ENCODE measurements at regions not wholly inside any gene's neighbourhood (a gene's known extent, or its start where the extent isn't known, plus 50 kb on each side); places are given as distances from the start of the nearest gene placed in this dataset.

- no peaks in the 10 kb centered on the region for H3K23me2 ChIP-seq (ENCODE audit: low read depth, low read length)
- ChIA-PET CTCF (ENCODE audit: partially characterized antibody) (no interaction called here), POLR2A (ENCODE audit: partially characterized antibody) (no interaction called here)
- no peak overlapping the region for H4K8ac ChIP-seq (ENCODE audit: extremely low read depth, insufficient read depth, low read length)
- H3K23ac ChIP-seq (ENCODE audit: insufficient read length): no peak overlapping the region
- no peak overlapping the region for H3K4me2 ChIP-seq (ENCODE audit: insufficient read depth in 1 of 2, low read depth in 2 of 2, low read length in 2 of 2)
- H2BK120ac ChIP-seq (replicated peaks; ENCODE audit: low read depth, low read length): no peak overlapping the region
- H2BK12ac ChIP-seq (ENCODE audit: low read depth, low read length): no peak overlapping the region
- no peak overlapping the region for H2BK20ac ChIP-seq (ENCODE audit: low read length)
- DNase-seq (ENCODE audit: low read depth in 1 of 2, low spot score in 2 of 2) (no peak), FAIRE-seq (no peak)
- WGBS, 2 experiments (ENCODE audit: extremely low coverage in 1 of 2, insufficient coverage in 1 of 2, insufficient read length in 1 of 2, insufficient replicate concordance in 2 of 2, low coverage in 1 of 2, low lambda C conversion rate in 2 of 2, missing lambda C conversion rate in 1 of 2): 87% methylated on average over 5 of the region's 5 CpGs; no CpG with 5 or more reads in 1 of the 2 experiments
- H3K56ac ChIP-seq (replicated peaks; ENCODE audit: insufficient read length, low read depth, low read length): no peak overlapping the region
- TF ChIP-seq CREB1 (IDR thresholded peaks at IDR 0.05) (no peak), FOSL1 (IDR thresholded peaks at IDR 0.05; ENCODE audit: insufficient read depth, low read depth, low read length) (no peak), SP4 (IDR thresholded peaks at IDR 0.05; ENCODE audit: low read length) (no peak), RBBP5 (IDR thresholded peaks at IDR 0.05; ENCODE audit: borderline replicate concordance, low read depth, low read length) (no peak), CHD2 (IDR thresholded peaks at IDR 0.05; ENCODE audit: low read length) (no peak), YY1 (IDR thresholded peaks at IDR 0.05; ENCODE audit: low read depth, low read length) (no peak), CHD1 (IDR thresholded peaks at IDR 0.05; ENCODE audit: low read depth, low read length) (no peak)
- H2AFZ ChIP-seq (ENCODE audit: low read length): no peak overlapping the region
- 0 out of 2 replicates have a peak overlapping the region, but pooled peaks have one; percentile 11 for H2AK5ac ChIP-seq (ENCODE audit: low read depth, low read length)
- no peak overlapping the region for H3K9ac ChIP-seq (replicated peaks in 1 of 4; ENCODE audit: extremely low read depth in 1 of 4, low read depth in 3 of 4, low read length in 3 of 4)
- H3K79me1 ChIP-seq (ENCODE audit: low read depth, low read length): no peaks in the 10 kb centered on the region
- H4K5ac ChIP-seq (ENCODE audit: insufficient read length, low read depth, low read length): no peak overlapping the region
- no peak overlapping the region for H2BK5ac ChIP-seq (ENCODE audit: low read depth, low read length)
- H3K36me3 ChIP-seq (ENCODE audit: control insufficient read depth in 2 of 4, insufficient read depth in 4 of 4, low read length in 3 of 4): no peaks in the 10 kb centered on the region
- H3K4ac ChIP-seq (replicated peaks; ENCODE audit: insufficient read length, low read depth, low read length): no peak overlapping the region
- H4K20me1 ChIP-seq (replicated peaks in 1 of 2; ENCODE audit: control insufficient read depth in 1 of 2, insufficient read depth in 2 of 2, low read length in 2 of 2): no peaks in the 10 kb centered on the region
- no peak overlapping the region for H3K27ac ChIP-seq (ENCODE audit: low read depth, low read length)
- H3K4me1 ChIP-seq (replicated peaks in 1 of 4; ENCODE audit: control insufficient read depth in 3 of 4, insufficient read depth in 4 of 4, low read length in 3 of 4): no peaks in the 10 kb centered on the region
- H3K14ac ChIP-seq (ENCODE audit: insufficient read length): no peak overlapping the region
- H3K79me2 ChIP-seq (ENCODE audit: control insufficient read depth in 1 of 2, insufficient read depth in 2 of 2, low read length in 2 of 2): no peaks in the 10 kb centered on the region
- no peak overlapping the region for H3K18ac ChIP-seq (ENCODE audit: extremely low read depth, low read length)
- H3K9me3 ChIP-seq (ENCODE audit: insufficient read depth in 2 of 2, low read depth in 1 of 2, low read length in 1 of 2): no peaks in the 10 kb centered on the region
- no peak overlapping the region for H3K4me3 ChIP-seq (ENCODE audit: extremely low read depth in 1 of 4, insufficient read depth in 2 of 4, low read depth in 3 of 4, low read length in 4 of 4)
- H2BK15ac ChIP-seq (ENCODE audit: low read length): peak overlapping the region; percentile 61; the same call in 1 of the 2 replicates
- H4K91ac ChIP-seq (replicated peaks; ENCODE audit: insufficient read length, low read length): no peak overlapping the region
- H3K27me3 ChIP-seq (replicated peaks in 1 of 4; ENCODE audit: control insufficient read depth in 3 of 4, extremely low read depth in 1 of 4, insufficient read depth in 3 of 4, low read length in 3 of 4): no peaks in the 10 kb centered on the region
Measured at GRCh38 chr10:33871061-33871956, 536.8 kb upstream of the NRP1 start.

Measured in H1 (cell line).